Bronchial epithelial cell (primary cell): ENCODE measurements at regions not wholly inside any gene's neighbourhood (a gene's known extent, or its start where the extent isn't known, plus 50 kb on each side); places are given as distances from the start of the nearest gene placed in this dataset.
A peak's percentile ranks its signal among the peaks of the same experiment; 100 is the strongest.
"Not testable (repeated sequence)": the region's sequence is repeated elsewhere in the genome, so short reads cannot be mapped to it uniquely, and the experiment has no call there.

ENCODE experiments used
- DNase-seq: peaks from one replicate; pipeline ENCODE4 v3.0.0-alpha.2; 2010; ENCODE audit warnings: low read depth
- FAIRE-seq: peaks from 2 replicates; lab custom pipeline; 2011; peaks lifted over from hg19 to GRCh38; lab: Jason Lieb, UNC
- H3K27me3 ChIP-seq: 2 replicates; pipeline ENCODE4 v1.5.1; 2011; ENCODE audit warnings: low read length; ENCODE audit not compliant: control insufficient read depth, insufficient read depth
- H3K36me3 ChIP-seq: 2 replicates; pipeline ENCODE4 v1.5.1; 2011; ENCODE audit warnings: low read length; ENCODE audit not compliant: control insufficient read depth, insufficient read depth
- H3K4me3 ChIP-seq: 2 replicates; pipeline ENCODE4 v1.5.1; 2011; ENCODE audit warnings: mild to moderate bottlenecking, low read depth, low read length, control low read depth
- CTCF ChIP-seq: IDR thresholded peaks from 2 replicates; pipeline ENCODE4 v1.5.1; 2011; ENCODE audit warnings: mild to moderate bottlenecking, moderate library complexity, low read length, control low read depth, inconsistent platforms; ENCODE audit not compliant: insufficient read depth, severe bottlenecking

- Histone ChIP-seq H3K36me3 (no peaks in the 10 kb centered on the region), H3K27me3 (peaks cover 4% of the 10 kb centered on the region), H3K4me3 (no peak overlapping the region)
- no peak for DNase-seq
- no peak for FAIRE-seq
- TF ChIP-seq CTCF = no peak
Observed at GRCh38 chr7:112540839-112541577, 60.2 kb downstream of the LSMEM1 start.

GRCh38 chr7:112546723-112547513, 66.1 kb downstream of the LSMEM1 start:
- FAIRE-seq = peak; percentile 40
- Histone ChIP-seq H3K36me3 (no peaks in the 10 kb centered on the region), H3K4me3 (no peak overlapping the region), H3K27me3 (no peaks in the 10 kb centered on the region)
- no peak for DNase-seq
- no peak for TF ChIP-seq CTCF

- Histone ChIP-seq H3K4me3 (no peak overlapping the region), H3K27me3 (no peaks in the 10 kb centered on the region), H3K36me3 (no peaks in the 10 kb centered on the region)
- FAIRE-seq (no peak), DNase-seq (peak; percentile 32)
- TF ChIP-seq CTCF = no peak
Observed at GRCh38 chr7:112547916-112548315, 67.1 kb downstream of the LSMEM1 start.

GRCh38 chr7:112550468-112551060, 69.8 kb downstream of the LSMEM1 start:
- Histone ChIP-seq H3K36me3 (no peaks in the 10 kb centered on the region), H3K4me3 (no peak overlapping the region), H3K27me3 (no peaks in the 10 kb centered on the region)
- peak; percentile 78 for TF ChIP-seq CTCF
- FAIRE-seq (no peak), DNase-seq (peak; percentile 71)

- not testable (repeated sequence) for FAIRE-seq, H3K36me3 ChIP-seq, H3K4me3 ChIP-seq, H3K27me3 ChIP-seq, DNase-seq
Observed at GRCh38 chr7:112551521-112551920, 70.7 kb downstream of the LSMEM1 start.

- H3K27me3 ChIP-seq = no peaks in the 10 kb centered on the region
- no peak for DNase-seq
- no peak for TF ChIP-seq CTCF
- no peaks in the 10 kb centered on the region for H3K36me3 ChIP-seq
- H3K4me3 ChIP-seq = no peak overlapping the region
- no peak for FAIRE-seq
Observed at GRCh38 chr7:112554591-112554990, 73.8 kb downstream of the LSMEM1 start.
